Inflammatory macrophage (primary cell): ENCODE measurements at regions not wholly inside any gene's neighbourhood (a gene's known extent, or its start where the extent isn't known, plus 50 kb on each side); places are given as distances from the start of the nearest gene placed in this dataset.
"Not testable (repeated sequence)": the region's sequence is repeated elsewhere in the genome, so short reads cannot be mapped to it uniquely, and the experiment has no call there.

Source experiments
- DNase-seq, 2 donors: peaks; one replicate each; pipeline ENCODE4 v3.0.0-alpha.2; 2020 to 2022

DNA sequence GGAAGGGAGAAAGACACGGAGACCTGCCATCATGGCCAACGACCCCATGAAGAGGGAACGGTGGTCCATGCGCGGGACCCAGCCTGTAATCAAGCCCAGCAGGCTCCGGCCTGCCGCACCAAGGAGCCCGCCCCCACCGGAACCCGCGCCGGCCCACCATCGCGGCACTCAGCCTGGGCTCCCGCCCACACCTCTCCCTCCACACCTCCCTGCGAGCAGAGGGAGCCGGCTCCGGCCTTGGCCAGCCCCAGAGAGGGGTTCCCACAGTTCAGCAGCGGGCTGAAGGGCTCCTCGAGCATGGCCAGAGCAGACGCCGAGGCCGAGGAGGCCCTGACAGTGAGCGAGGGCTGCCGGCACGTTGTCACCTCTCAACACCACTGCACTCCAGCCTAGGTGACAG lies 1302.8 kb upstream of the CNTN5 start:
- no peak for DNase-seq

DNA sequence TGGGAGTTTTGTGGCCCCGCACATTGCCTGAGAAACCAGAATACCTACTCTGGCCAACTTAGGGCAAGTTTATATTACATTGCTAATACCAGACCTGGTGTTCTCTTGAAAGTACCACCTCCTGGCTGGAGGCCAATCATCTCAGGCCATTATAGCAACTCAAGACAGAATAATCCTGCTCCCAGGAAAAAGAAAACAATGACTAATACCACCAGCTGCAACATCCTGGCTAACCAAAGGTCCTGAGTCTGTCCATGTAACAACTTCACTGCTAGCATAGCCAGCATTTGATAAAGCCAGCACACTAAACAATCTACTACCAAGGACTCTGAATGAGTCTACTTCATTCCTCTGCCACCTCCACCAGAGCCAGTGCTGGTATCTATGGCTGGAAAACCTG lies 1298.7 kb upstream of the CNTN5 start:
- DNase-seq, result no peak

DNA sequence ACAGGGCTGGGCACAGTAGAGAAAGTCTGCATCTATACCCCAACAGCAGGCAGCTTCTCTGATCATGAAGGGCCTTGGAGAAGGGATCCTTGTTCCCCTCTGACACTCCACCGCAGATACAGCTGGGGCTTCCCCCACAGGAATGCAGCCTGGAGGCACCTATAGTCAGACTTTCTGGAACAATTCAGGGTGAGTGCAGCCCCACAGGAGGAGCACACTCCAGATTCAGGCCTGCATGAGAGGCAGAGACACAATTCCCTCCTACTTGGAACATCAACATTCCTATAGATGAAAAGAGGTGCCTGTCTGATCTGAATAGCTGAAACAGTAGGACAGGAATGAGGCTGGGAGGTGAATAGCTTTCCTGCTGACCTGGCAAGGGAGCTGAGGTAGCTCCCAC lies 1298.0 kb upstream of the CNTN5 start:
- no peak for DNase-seq

DNA sequence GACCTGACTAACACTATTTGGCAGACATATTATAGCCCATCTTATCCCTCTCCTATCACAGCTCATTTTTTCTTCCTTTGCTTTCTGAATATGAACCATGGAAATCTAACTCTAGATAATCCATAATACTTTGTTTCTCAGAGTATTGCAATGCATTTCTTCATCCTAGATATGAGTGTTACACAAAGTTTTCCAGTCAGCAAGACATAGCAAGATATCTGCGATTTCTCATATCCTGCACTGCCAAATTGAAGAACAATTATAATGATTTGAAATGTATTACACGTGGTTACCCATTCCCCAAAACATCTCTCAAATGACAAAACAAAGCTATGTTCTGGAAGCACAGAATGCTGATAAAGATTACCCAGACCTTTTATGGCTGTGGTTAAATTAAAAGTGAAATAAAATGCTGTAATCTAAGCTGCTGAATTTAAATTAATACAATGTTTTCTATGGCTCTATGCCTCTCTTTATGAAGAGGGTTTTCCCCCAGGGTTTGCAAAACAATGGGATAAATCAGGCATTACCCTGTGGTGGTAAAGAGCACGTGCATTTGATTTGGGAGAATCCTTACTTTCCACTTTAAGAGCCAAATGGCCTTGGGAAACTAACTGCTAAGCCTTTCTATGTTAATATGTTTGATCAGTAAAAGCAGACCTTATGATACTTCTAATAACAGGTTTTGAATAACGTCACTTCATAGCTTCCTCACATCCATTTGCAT lies 1291.0 kb upstream of the CNTN5 start:
- DNase-seq, result no peak

DNA sequence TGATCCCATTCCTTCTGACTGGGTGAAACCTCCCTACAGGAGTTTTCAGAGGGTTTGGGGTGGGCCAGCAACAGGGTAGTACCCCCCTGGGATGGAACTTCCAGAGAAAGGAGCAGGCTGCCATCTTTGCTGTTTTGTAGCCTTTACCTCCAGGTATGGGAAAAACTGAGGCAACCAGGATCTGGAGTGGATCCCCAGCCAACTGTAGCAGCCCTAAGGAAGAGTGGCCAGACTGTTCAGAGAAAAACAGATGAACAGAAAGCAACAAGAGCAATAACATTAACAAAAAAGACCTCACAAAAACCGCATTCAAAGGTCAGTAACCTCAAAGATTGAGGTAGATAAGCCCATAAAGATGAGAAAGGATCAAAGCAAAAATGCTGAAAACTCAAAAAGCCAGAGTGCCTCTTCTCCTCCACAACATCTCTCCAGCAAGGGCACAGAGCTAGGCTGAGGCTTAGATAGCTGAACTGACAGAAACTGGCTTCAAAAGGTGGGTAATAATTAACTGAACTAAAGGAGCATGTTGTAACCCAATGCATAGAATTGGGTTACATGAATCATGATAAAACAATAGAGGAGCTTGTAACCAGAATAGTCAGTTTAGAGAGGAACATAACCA lies 1288.6 kb upstream of the CNTN5 start:
- DNase-seq, result no peak

DNA sequence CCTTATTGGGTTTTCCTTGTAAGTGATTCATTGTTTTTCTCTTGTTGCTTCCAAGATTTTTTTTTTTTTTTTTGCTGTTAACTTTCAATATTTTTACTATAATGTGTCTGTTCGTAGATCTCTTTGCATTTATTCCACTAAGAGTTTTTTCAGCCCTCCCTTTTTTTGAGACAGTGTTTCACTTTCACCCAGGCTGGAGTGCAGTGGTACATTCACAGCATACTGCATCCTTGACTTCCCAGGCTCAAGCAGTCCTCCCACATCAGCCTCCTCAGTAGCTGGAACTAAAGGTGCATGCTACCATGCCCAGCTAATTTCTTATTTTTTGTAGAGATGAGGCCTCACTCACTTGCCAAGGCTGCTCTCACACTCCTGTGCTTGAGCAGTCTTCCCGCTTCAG lies 1282.0 kb upstream of the CNTN5 start:
- DNase-seq, result no peak

DNA sequence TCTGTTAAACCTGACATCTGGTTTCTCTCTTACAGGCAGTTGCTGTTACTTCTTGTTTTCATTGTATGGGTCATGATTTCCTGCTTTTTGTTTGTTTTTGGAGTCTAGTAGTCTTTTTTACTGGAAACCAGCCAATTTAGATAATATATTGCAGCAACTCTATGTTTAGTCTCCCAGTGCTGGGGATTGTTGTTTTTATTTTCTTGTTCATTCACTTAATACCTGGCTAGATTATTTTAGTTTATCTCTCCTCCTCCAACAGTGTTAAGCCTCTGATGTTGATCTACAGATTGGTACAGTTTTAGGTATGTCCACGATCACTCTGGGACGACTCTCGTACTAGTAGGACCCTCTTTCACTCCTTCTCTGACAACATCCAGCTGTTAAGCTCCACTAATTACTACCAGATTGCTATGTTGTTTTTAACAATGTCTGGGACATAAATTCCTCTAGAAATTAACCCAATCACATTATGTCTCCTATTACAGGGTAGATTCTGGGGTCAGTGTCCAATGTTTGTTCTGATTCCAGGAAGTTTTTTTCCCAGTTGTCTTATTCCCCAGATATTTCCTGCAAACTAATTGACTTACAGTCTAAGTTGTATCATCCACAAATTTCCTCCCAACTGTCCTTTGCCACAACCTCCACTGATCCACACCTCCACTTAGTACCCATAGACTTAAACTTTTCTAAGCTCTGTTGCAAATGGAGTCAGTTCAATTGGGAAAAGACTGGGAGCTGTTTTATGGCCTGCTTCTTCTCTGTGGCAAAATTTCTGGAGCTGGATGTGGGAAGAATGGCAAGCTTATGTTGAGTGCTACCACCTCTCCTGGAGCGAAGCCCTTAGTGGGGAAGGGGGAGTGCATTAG lies 1280.6 kb upstream of the CNTN5 start:
- no peak for DNase-seq

DNA sequence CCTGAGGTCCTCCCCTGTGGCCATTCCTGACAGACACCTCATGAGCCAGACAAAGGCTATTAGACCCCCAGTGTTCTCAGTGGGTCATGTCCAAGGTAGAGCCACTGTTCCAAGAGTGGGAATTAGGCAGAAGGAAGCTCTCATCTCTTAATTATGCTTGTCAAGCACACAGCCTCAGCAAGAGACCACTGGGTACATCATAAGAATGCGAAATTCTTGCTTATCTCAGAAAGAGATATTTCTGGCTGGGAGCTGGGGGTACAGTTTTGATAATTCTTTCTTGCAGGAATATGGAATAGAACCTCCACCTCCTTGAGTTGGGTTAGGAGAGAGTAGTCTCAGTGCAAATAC lies 1280.0 kb upstream of the CNTN5 start:
- DNase-seq, result no peak

DNA sequence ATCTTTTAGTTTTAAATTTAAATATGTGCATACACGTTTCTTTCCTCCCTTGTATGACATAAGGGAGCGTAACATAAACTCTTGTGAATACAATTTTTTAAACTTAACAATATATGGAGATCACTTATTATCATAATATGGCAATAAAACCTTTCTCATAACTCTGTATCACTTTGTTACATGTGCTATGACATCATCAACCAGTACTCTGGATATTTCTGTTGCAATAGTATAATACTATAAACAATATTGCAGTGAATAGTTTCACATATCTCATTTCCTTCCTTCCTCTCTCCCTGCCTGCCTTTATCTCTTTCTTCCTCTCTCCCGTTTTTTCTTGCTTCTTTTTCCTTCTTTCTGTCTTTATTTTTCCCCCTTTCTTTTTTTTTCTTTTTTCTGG lies 1278.0 kb upstream of the CNTN5 start:
- DNase-seq, result no peak

DNA sequence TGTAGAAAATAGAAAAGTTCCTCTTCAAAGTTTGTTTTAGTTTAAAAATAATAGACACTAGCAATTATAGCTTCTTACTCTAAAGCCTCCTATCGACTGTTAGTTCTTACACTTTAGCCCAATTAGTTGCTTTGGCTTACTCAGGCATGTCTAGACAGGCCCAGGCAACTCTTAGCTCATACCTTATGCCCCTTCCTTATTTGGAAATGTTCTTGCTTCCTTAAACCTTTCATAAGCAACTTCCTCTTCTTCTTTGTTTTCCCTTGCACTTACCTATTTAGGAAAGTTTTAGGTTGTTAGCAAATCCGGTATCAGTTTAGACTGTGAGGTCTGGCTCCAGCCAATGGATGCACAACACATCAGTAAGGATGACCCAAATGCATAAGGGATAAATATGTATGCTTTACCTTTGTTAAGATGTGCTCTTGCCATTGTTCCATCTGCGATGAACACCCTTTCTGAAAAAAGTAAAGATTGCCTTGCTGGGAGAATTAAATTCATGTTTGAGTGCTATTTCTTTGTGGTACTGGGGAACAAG lies 1277.5 kb upstream of the CNTN5 start:
- DNase-seq, result no peak

DNA sequence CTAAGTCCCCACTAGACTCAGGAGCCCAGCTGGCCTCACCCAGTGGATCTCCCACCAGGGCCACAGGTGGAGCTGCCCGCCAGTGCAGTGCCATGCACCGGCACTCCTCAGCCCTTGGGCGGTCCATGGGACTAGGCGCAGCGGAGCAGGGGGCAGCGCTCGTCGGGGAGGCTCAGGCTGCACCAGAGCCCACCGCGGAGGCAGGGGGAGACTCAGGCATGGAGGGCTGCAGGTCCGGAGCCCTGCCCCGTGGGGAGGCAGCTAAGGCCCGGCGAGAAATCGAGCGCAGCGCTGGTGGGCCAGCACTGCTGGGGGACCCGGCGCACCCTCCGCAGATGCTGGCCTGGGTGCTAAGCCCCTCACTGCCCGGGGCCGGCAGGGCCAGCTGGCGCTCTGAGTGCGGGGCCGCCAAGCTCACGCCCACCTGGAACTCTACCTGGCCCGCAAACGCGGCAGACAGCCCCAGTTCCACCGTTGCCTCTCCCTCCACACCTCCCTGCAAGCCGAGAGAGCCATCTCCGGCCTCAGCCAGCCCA lies 1275.2 kb upstream of the CNTN5 start:
- DNase-seq, result no peak

DNA sequence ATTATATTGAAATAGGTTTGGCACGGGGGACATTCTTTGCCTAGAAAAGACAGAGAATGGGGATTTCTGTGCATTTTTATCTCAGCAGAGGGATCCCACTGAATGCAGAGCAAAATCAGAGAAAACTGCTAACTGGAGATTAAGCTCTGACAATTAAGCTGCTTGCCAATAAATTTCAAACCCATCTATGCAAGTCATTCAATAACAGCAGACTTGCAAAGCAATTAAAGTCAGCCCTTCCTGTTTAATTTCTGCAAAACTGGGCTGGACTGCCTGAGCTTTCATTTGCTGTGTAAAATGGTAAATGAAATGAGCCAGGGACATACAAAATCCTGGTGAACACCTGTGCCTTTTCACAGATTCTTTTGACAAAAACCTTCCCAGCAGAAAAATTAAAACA lies 1273.9 kb upstream of the CNTN5 start:
- DNase-seq, result no peak

DNA sequence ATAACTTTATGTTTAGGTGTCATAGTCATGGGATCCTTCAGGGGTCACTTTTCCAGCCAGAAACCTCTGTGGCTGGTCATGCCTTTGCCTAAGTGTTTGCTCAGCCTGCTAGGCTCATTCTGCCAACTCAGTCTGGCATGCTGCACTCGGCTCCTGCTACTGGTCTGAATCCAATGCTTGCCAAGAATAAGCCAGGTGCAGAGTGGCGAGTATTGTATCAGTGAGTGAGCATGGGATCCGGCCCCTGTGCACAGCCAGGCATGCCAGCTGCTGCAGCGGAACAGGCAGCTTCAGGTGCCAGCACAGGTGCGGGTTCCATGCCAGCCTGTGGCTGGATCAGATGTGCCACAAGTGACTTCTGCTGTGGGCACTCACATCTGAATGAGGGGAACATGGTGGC lies 1269.3 kb upstream of the CNTN5 start:
- no peak for DNase-seq

DNA sequence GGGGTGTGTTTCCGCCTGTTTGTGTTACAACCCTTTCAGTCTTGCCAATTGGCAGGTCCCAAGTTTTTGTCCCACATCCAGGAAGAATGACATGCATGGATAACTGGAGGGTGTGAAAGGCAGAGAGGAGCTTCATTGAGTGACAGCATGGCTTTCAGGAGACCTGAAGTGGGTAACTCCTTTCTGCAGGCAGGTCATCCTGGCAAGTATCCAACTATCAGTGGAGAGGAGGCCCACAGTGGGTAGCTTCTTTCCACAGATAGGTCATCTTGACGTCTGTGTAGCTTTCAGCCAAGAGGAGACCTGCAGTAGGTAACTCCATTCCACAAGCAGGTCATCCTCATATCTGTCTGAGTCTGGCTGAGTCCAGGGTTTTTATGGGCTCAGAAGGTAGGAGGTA lies 1268.8 kb upstream of the CNTN5 start:
- no peak for DNase-seq

DNA sequence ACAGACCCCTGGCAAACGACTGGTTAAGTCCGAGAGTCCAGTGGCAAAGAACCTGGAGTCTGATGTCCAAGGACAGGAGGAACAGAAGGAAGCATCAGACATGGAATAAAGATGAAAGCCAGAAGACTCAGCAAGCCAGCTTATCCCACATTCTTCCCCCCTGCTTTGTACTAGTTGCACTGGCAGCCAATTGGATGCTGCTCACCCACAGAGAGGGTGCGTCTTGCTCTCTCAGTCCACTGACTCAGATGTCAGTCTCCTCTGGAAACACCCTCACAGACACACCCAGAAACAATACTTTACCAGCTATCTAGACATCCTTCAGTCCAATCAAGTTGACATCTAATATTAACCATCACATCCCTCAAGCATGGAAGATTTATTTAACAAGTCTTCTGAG lies 1265.8 kb upstream of the CNTN5 start:
- no peak for DNase-seq

DNA sequence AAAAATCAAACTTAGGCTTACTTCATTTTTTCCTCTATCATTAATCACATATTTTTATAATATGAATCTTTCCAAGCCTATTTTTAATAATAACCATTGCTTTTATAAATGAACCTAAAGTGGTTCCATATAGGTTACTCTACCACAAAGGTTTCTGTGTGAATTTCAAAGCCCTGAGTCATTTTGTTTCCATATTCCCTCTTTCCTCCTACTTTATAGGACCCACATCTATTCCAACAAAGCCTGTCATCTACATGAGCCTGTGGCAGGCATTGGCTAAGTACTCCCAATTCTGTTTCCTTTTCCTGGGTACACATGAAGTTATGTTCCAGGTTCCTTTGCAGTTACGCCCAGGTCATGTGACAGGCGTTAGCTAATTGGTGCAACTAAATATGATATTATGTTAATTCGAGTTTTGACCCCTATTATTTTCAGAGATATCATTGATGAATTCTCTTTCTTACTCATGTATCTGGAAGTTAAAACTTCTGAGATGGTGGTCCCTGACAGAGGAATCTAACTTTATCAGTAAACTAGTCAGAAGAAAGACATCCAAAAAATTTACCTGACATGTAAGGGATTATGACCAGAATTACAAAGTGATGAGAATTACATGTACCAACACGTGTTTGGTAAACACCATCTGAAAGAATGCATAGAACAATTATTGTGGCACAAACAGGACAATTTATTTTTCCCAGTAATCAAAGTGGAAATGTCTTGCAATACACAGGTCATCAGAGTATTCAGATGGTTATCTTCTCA lies 1264.0 kb upstream of the CNTN5 start:
- no peak for DNase-seq

DNA sequence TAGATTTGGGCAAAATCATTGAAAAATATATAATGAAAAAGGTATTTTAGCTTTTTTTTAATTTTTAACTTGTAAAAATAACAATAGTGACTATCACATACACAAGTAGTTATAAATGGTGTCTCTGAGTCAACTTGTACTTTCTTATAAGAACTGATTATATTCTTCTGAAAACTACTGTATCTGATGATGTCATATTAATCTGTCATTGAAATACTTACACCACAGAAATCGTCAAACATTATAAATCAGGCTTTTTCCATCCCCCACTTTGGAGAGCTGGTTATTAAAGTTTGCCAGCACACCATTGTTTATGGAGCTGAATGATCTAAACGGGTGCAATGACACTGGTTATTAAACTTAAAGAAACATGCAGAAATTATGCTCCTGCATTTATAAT lies 1259.6 kb upstream of the CNTN5 start:
- no peak for DNase-seq

DNA sequence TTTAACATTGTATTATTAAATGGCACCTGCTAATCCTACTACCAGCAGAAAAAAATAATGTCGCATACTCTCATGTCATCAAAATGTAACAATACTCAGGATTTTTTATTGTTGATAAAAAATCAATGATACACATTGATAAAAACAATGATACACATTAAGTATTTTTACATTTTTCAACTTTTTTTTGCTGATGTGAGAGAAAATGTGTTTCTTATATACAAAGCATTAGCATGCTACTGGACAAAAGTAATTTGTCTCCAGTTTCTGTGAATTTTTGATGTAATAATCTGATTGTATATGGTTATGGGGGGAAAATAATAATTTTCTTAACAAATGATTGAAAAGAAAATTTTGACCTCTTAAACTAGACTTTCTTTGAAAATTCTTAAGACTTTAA lies 1256.6 kb upstream of the CNTN5 start:
- no peak for DNase-seq

DNA sequence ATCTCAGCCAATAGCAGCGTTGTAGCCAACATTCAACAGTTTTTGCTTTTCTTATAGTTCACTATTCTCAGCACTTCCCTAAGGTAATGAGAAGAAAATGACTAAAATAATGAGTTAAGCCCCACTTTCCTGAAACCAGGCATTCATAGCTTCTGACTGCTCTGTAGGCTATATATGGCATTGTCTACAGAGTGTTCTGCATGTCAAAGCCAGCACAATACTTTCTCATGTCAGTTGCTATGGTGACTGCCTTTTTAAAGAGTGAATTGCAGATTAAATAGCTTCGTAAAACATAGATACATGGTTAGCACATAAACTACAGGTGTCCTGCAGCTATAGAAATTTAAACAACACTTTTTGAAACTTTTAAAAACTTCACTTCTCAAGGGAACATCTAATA lies 1256.1 kb upstream of the CNTN5 start:
- DNase-seq, result no peak

DNA sequence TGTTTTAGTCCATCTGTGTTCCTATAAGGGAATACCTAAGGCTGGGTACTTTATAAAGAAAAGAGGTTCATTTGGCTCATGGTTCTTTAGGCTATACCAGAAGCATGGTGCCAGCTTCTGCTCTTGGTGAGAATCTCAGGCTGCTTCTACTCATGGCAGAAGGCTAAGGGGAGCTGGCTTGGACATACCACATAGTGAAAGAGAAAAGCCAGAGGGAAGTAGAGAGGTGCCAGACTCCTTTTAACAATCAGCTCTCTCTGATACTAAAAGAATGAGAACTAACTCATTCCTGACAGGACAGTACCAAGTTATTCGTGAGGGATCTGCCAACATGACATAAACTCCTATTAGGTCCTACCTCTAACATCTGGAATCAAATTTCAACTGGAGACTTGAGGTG lies 1250.2 kb upstream of the CNTN5 start:
- DNase-seq, result no peak

DNA sequence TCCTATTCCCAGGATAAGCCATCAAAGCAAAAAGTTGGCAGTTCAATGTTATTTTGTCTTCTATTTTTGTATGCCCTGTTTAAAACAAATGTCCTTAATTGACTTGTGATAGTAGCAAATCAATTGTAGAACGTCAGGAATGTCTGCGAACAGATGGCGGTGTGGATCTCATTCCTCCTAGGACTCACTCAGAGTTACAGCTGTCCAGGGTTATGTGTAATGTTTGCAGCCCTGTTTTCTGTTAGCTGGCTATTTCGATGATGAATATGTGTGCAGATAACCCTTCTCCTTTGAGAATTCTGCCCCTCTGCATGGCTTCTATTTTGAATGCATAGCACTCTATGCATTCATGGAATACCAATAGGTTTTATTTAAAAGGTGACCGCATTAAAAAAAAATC lies 1248.0 kb upstream of the CNTN5 start:
- DNase-seq, result no peak

DNA sequence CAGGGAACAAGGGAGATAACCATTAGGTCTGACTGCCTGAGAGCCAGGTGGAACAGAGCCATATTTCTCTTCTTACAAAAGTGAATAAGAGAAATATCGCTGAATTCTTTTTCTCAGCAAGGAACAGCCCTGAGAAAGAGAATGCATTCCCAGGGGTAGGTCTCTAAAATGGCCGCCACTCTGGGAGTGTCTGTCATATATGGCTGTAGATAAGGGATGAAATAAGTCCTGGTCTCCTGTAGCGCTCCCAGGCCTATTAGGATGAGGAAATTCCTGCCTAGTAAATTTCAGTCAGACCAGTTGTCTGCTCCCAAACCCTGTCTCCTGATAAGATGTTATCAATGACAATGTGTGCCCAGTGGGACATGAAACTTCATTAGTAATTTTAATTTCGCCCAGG lies 1236.4 kb upstream of the CNTN5 start:
- not testable (repeated sequence) for DNase-seq

DNA sequence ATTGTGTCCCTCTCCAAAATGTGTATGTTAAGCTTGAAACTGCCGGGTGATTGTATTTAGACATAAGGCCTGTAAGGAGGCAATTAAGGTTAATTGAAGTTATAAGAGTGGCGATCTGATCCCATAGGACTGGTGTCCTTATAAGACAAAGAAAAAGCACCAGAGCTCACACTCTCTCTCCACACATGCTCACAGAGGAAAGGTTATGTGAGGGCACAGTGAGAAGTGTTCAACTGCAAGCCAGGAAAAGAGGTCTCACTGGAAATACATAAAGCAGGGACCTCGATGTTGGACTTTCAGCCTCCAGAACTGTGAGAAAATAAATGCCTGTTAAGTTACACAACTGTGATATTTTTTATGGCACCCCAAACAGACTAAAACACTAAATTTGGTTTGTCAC lies 1233.8 kb upstream of the CNTN5 start:
- no peak for DNase-seq
